ENCODE measurements at regions not wholly inside any gene's neighbourhood (a gene's known extent, or its start where the extent isn't known, plus 50 kb on each side); places are given as distances from the start of the nearest gene placed in this dataset.
A peak's percentile ranks its signal among the peaks of the same experiment; 100 is the strongest.

- TF ChIP-seq CTCF (IDR thresholded peaks at IDR 0.05; ENCODE audit: extremely low read depth, insufficient read depth, missing control alignments): peak; percentile 63
- in situ Hi-C loops (cut with MboI; ENCODE audit: low pct_unique_long_range_greater_than_20kb, low sequenced_read_pairs, unreplicated experiment): no loop called here
- peak; percentile 40 for DNase-seq (ENCODE audit: low spot score)
Observed at GRCh38 chr13:53250272-53250875, 221.8 kb downstream of the OLFM4 start.

GRCh38 chr13:53250977-53251376 lies 222.4 kb downstream of the OLFM4 start:
- TF ChIP-seq CTCF (IDR thresholded peaks at IDR 0.05; ENCODE audit: extremely low read depth, insufficient read depth, missing control alignments): no peak
- in situ Hi-C loops (cut with MboI; ENCODE audit: low pct_unique_long_range_greater_than_20kb, low sequenced_read_pairs, unreplicated experiment): no loop called here
- DNase-seq (ENCODE audit: low spot score): no peak

- TF ChIP-seq CTCF (IDR thresholded peaks at IDR 0.05; ENCODE audit: extremely low read depth, insufficient read depth, missing control alignments): no peak
- no peak for DNase-seq (ENCODE audit: low spot score)
- in situ Hi-C loops (cut with MboI; ENCODE audit: low pct_unique_long_range_greater_than_20kb, low sequenced_read_pairs, unreplicated experiment): no loop called here
Observed at GRCh38 chr13:53254500-53254899, 225.9 kb downstream of the OLFM4 start.

- in situ Hi-C loops (cut with MboI; ENCODE audit: low pct_unique_long_range_greater_than_20kb, low sequenced_read_pairs, unreplicated experiment): no loop called here
- no peak for TF ChIP-seq CTCF (IDR thresholded peaks at IDR 0.05; ENCODE audit: extremely low read depth, insufficient read depth, missing control alignments)
- no peak for DNase-seq (ENCODE audit: low spot score)
Observed at GRCh38 chr13:53255795-53256194, 227.2 kb downstream of the OLFM4 start.

- DNase-seq (ENCODE audit: low spot score): no peak
- no peak for TF ChIP-seq CTCF (IDR thresholded peaks at IDR 0.05; ENCODE audit: extremely low read depth, insufficient read depth, missing control alignments)
- in situ Hi-C loops (cut with MboI; ENCODE audit: low pct_unique_long_range_greater_than_20kb, low sequenced_read_pairs, unreplicated experiment): no loop called here
Observed at GRCh38 chr13:53260594-53260993, 232.0 kb downstream of the OLFM4 start.

- no peak for DNase-seq (ENCODE audit: low spot score)
- in situ Hi-C loops (cut with MboI; ENCODE audit: low pct_unique_long_range_greater_than_20kb, low sequenced_read_pairs, unreplicated experiment): no loop called here
Observed at GRCh38 chr13:53264751-53265385, 236.3 kb downstream of the OLFM4 start.

More at GRCh38 chr13:53264751-53265385, 236.3 kb downstream of the OLFM4 start:
- no peak for TF ChIP-seq CTCF (IDR thresholded peaks at IDR 0.05; ENCODE audit: extremely low read depth, insufficient read depth, missing control alignments)

Measured in GM13977 (cell line).